Astrocyte (in vitro differentiated cells and primary cell): ENCODE measurements at regions not wholly inside any gene's neighbourhood (a gene's known extent, or its start where the extent isn't known, plus 50 kb on each side); places are given as distances from the start of the nearest gene placed in this dataset.

Experiments
- EZH2 ChIP-seq: IDR thresholded peaks from 2 replicates; pipeline ENCODE4 v1.6.1; 2012; ENCODE audit warnings: mild to moderate bottlenecking, low read length, inconsistent platforms; ENCODE audit not compliant: insufficient read depth
- TF ChIP-seq, protein P1 (sequence below): IDR thresholded peaks from 2 replicates; pipeline ENCODE4 v1.5.1; 2011; ENCODE audit warnings: low read depth, mild to moderate bottlenecking, inconsistent platforms, low read length, moderate library complexity; ENCODE audit not compliant: insufficient read depth

DNA sequence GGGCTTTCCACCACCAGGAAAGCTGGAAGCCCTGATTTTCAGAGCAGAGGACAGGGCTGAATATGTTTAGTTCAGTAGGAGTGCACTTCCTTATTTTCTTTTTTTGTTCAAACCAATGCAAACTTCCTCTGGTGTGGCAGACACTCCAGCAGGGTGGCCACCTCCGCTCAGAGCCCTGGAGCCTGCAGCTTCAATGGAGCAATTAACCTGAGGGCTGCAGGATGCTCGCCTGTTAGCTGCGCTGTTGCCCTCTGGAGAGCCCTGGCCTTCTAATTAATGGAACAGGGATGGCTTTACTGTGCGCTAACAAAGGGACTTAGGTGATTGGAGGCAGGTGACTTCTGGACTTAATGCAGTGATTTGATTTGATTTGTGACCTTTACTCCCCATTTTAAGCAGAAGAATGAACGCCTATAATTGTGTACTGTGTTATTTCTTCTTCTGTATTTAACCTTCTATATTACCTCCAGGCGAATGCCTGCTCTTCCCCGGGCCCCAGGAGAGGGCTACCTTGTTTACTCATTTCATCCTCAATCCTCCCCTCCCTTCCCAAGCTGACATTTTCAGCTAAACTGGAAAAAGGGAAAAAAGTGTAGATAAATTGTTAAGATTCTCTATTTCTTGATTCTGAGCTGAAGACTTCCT lies 123.0 kb upstream of the CTBP2 start:
- TF ChIP-seq, protein P1, sequence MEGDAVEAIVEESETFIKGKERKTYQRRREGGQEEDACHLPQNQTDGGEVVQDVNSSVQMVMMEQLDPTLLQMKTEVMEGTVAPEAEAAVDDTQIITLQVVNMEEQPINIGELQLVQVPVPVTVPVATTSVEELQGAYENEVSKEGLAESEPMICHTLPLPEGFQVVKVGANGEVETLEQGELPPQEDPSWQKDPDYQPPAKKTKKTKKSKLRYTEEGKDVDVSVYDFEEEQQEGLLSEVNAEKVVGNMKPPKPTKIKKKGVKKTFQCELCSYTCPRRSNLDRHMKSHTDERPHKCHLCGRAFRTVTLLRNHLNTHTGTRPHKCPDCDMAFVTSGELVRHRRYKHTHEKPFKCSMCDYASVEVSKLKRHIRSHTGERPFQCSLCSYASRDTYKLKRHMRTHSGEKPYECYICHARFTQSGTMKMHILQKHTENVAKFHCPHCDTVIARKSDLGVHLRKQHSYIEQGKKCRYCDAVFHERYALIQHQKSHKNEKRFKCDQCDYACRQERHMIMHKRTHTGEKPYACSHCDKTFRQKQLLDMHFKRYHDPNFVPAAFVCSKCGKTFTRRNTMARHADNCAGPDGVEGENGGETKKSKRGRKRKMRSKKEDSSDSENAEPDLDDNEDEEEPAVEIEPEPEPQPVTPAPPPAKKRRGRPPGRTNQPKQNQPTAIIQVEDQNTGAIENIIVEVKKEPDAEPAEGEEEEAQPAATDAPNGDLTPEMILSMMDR: no peak
- TF ChIP-seq EZH2: no peak
